B cell (primary cell): ENCODE measurements at regions not wholly inside any gene's neighbourhood (a gene's known extent, or its start where the extent isn't known, plus 50 kb on each side); places are given as distances from the start of the nearest gene placed in this dataset.

Experiments
- ATAC-seq: fragments of 200-7000 bp; cut with Tn5 transposase; one replicate; pipeline ENCODE4 v1.10.0; 2021; ENCODE audit warnings: low read depth, mild to moderate bottlenecking, moderate number of reproducible peaks, moderate library complexity
- CTCF ChIA-PET: fragments of 350-600 bp; sonication (Branson Sonifier 250); formaldehyde crosslinking; loops from one replicate; lab custom pipeline; 2021; ENCODE audit warnings: antibody characterized with exemption, inconsistent platforms; lab: Charles Lee
- POLR2A ChIA-PET: fragments of 350-600 bp; sonication (Branson Sonifier 250); formaldehyde crosslinking; loops from one replicate; lab custom pipeline; 2021; ENCODE audit warnings: antibody characterized with exemption; lab: Charles Lee
- DNase-seq: peaks from one replicate; pipeline ENCODE4 v3.0.0; 2013
- H2AFZ ChIP-seq: 2 replicates; pipeline ENCODE4 v1.6.1; 2012; ENCODE audit warnings: mild to moderate bottlenecking, low read depth, low read length; ENCODE audit not compliant: insufficient read depth, poor library complexity, severe bottlenecking
- H3K27ac ChIP-seq, 2 donors: 1 replicate in 1 of 2; 2 replicates in 1 of 2; pipeline ENCODE4 v1.5.1; 2012 to 2013; ENCODE audit warnings: low read length in 2 of 2, mild to moderate bottlenecking in 2 of 2, moderate library complexity in 1 of 2
- H3K27me3 ChIP-seq, 4 experiments: fragments of 200-600 bp in 1 of 4; sonication (generic) in 1 of 4; replicated peaks in 1 of 4; 1 replicate in 2 of 4; 2 replicates in 2 of 4; pipeline versions ENCODE4 v1.6.1 to v1.7.0; 2013 to 2016; ENCODE audit warnings: low read length in 3 of 4, mild to moderate bottlenecking in 2 of 4, mixed read lengths in 1 of 4, moderate library complexity in 1 of 4; ENCODE audit not compliant: insufficient read depth in 4 of 4, control insufficient read depth in 3 of 4; ENCODE audit errors: control extremely low read depth in 1 of 4
- H3K36me3 ChIP-seq, 2 experiments: replicated peaks in 1 of 2; 1 replicate in 1 of 2; 2 replicates in 1 of 2; pipeline versions ENCODE4 v1.6.1 to v1.7.1; 2013; ENCODE audit warnings: low read length in 1 of 2; ENCODE audit not compliant: insufficient read depth in 2 of 2, control insufficient read depth in 1 of 2; ENCODE audit errors: control extremely low read depth in 1 of 2, extremely low read depth in 1 of 2
- H3K4me1 ChIP-seq, 2 donors: fragments of 200-600 bp in 1 of 2; sonication (generic) in 1 of 2; 1 replicate in 1 of 2; 2 replicates in 1 of 2; pipeline versions ENCODE4 v1.5.1 to v1.6.1; 2013 to 2017; ENCODE audit warnings: low read length in 2 of 2; ENCODE audit not compliant: control insufficient read depth in 2 of 2, insufficient read depth in 2 of 2
- H3K4me2 ChIP-seq: replicated peaks from 2 replicates; pipeline ENCODE3; 2012; ENCODE audit warnings: mild to moderate bottlenecking, low read depth, low read length; ENCODE audit not compliant: poor library complexity, severe bottlenecking
- H3K4me3 ChIP-seq, 5 experiments: fragments of 200-600 bp in 1 of 5; sonication (generic) in 1 of 5; 1 replicate in 3 of 5; 2 replicates in 2 of 5; pipeline versions ENCODE4 v1.5.1 to v1.7.0; 2011 to 2016; ENCODE audit warnings: low read length in 4 of 5, mild to moderate bottlenecking in 4 of 5, low read depth in 2 of 5, control low read depth in 1 of 5, moderate library complexity in 1 of 5; ENCODE audit not compliant: insufficient read depth in 1 of 5; ENCODE audit errors: control extremely low read depth in 1 of 5, extremely low read depth in 1 of 5
- H3K79me2 ChIP-seq: fragments of 200-600 bp; sonication (generic); one replicate; pipeline ENCODE4 v1.6.0; 2016; ENCODE audit warnings: low read length; ENCODE audit not compliant: control insufficient read depth, insufficient read depth
- H3K9ac ChIP-seq: fragments of 200-600 bp; sonication (generic); 2 replicates; pipeline ENCODE4 v1.6.1; 2017; ENCODE audit warnings: mild to moderate bottlenecking, low read length, moderate library complexity
- H3K9me3 ChIP-seq, 3 donors: one replicate each; pipeline versions ENCODE4 v1.6.1 to v1.7.1; 2013; ENCODE audit warnings: low read length in 2 of 3; ENCODE audit not compliant: control insufficient read depth in 2 of 3, insufficient read depth in 1 of 3; ENCODE audit errors: control extremely low read depth in 1 of 3
- H4K20me1 ChIP-seq: 2 replicates; pipeline ENCODE4 v1.6.0; 2012; ENCODE audit warnings: mild to moderate bottlenecking, low read length; ENCODE audit not compliant: insufficient read depth, control insufficient read depth, poor library complexity, severe bottlenecking
- H3K27ac Mint-ChIP-seq: one replicate; pipeline ENCODE4 v1.8.0; 2021; ENCODE audit warnings: mixed read lengths
- H3K27me3 Mint-ChIP-seq: one replicate; pipeline ENCODE4 v1.8.0; 2021; ENCODE audit warnings: mixed read lengths
- H3K4me1 Mint-ChIP-seq: one replicate; pipeline ENCODE4 v1.8.0; 2021; ENCODE audit warnings: mixed read lengths
- H3K4me3 Mint-ChIP-seq: one replicate; pipeline ENCODE4 v1.8.0; 2021; ENCODE audit warnings: mixed read lengths
- H3K9me3 Mint-ChIP-seq: one replicate; pipeline ENCODE4 v1.8.0; 2022; ENCODE audit warnings: mixed read lengths; ENCODE audit not compliant: insufficient read depth
- CTCF ChIP-seq: fragments of 200-600 bp; IDR thresholded peaks from one replicate; pipeline ENCODE4 v1.8.0; 2022; ENCODE audit warnings: antibody characterized with exemption, mild to moderate bottlenecking
- EZH2 ChIP-seq: IDR thresholded peaks from 2 replicates; pipeline ENCODE4 v1.6.1; 2012; ENCODE audit warnings: borderline replicate concordance, low read depth, mild to moderate bottlenecking, moderate library complexity, low read length; ENCODE audit not compliant: insufficient read depth, poor library complexity, severe bottlenecking
- WGBS: methylation state at CpG from one replicate; pipeline ENCODE4 v1.1.5; 2013; ENCODE audit warnings: missing lambda C conversion rate; ENCODE audit not compliant: insufficient coverage; 5-methylcytosine and 5-hydroxymethylcytosine counted together
- intact Hi-C: fragments of 100-400 bp; cut with micrococcal nuclease; formaldehyde crosslinking; loops from one replicate; pipeline ENCODE4 v1.10.0; 2022

DNA sequence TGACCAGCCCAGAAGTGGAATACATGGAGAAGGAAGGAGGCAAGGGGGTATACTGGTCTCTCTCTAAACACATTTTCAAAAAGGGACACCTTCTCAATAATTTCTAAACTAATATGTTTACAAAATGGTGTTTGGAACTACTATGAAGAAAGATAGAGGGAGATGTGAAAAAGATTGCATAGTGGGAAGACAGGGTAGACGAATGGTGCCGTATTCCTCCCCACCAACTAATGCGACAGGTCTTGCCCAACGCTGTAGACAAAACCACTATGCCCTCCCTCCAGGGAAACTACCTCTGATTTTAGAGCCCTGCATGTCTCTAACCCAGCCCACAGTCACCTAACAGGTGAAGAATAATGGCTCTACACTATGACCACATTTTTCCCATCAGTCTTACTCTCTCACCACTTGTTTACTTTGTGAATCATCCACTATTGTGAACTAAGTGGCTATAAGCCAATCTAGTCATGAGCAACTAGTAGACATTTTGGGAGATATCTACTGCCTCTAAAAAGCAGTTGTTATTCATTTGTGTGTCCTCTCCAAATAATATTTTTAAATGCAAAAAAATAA lies 108.2 kb upstream of the UBE2E2 start:
- CTCF ChIA-PET = no interaction called here
- H3K4me1 ChIP-seq = peaks cover 8 to 10% of the 10 kb centered on the region in 2 donors
- no peak overlapping the region for H3K9ac ChIP-seq
- H3K79me2 ChIP-seq = no peaks in the 10 kb centered on the region
- H3K4me2 ChIP-seq = no peak overlapping the region
- no peak overlapping the region for H3K4me3 Mint-ChIP-seq
- no peaks in the 10 kb centered on the region for H3K36me3 ChIP-seq
- WGBS = 100% methylated on average over 4 of the region's 4 CpGs
- H3K27me3 ChIP-seq = no peaks in the 10 kb centered on the region
- H3K27me3 Mint-ChIP-seq = no peaks in the 10 kb centered on the region
- no peaks in the 10 kb centered on the region for H3K9me3 Mint-ChIP-seq
- ATAC-seq = no peak
- H2AFZ ChIP-seq = no peak overlapping the region
- H3K9me3 ChIP-seq = peaks cover 0 to 7% (median 0%) of the 10 kb centered on the region in 3 donors
- peaks cover 13% of the 10 kb centered on the region for H3K4me1 Mint-ChIP-seq
- H4K20me1 ChIP-seq = no peaks in the 10 kb centered on the region
- H3K27ac Mint-ChIP-seq = no peak overlapping the region
- intact Hi-C loops = no loop called here
- H3K4me3 ChIP-seq = no peak overlapping the region
- no peak overlapping the region for H3K27ac ChIP-seq
- POLR2A ChIA-PET = no interaction called here
- TF ChIP-seq EZH2 (no peak), CTCF (no peak)
- no peak for DNase-seq

DNA sequence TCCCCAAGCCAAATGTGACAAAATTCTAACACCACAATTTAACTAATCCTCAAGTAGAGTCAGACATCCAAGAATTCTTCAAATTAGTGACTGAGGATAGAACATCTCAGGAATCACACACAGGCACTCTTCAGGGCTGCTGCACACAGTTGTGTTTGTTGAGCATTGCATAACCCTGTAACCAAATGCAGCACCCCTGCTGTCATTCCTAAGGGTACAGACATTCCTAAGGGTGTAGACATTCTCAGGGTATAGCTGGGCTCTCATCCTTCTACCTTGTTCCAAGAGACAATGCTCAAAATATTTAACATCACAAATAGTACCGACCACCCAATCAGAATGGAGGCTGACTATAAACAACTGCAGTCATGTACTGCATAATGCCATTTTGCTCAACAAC lies 107.1 kb upstream of the UBE2E2 start:
- Histone ChIP-seq H3K4me3 (no peak overlapping the region), H3K4me1 (peaks cover 8 to 10% of the 10 kb centered on the region in 2 donors), H2AFZ (no peak overlapping the region), H3K9me3 (peaks cover 0 to 7% (median 0%) of the 10 kb centered on the region in 3 donors), H3K27ac (no peak overlapping the region), H3K9ac (no peak overlapping the region), H3K79me2 (no peaks in the 10 kb centered on the region), H4K20me1 (no peaks in the 10 kb centered on the region), H3K27me3 (no peaks in the 10 kb centered on the region), H3K36me3 (no peaks in the 10 kb centered on the region), H3K4me2 (no peak overlapping the region)
- Mint-ChIP-seq H3K9me3 (peaks cover 3% of the 10 kb centered on the region), H3K27me3 (no peaks in the 10 kb centered on the region), H3K4me1 (peaks cover 21% of the 10 kb centered on the region), H3K27ac (no peak overlapping the region), H3K4me3 (no peak overlapping the region)
- CTCF ChIA-PET = no interaction called here
- intact Hi-C loops = no loop called here
- ATAC-seq (no peak), DNase-seq (no peak)
- 100% methylated on average over 1 of the region's 1 CpG for WGBS
- TF ChIP-seq EZH2 = no peak
- TF ChIP-seq CTCF = no peak
- POLR2A ChIA-PET = no interaction called here
